ENCODE measurements at regions not wholly inside any gene's neighbourhood (a gene's known extent, or its start where the extent isn't known, plus 50 kb on each side); places are given as distances from the start of the nearest gene placed in this dataset.
A peak's percentile ranks its signal among the peaks of the same experiment; 100 is the strongest.

DNA sequence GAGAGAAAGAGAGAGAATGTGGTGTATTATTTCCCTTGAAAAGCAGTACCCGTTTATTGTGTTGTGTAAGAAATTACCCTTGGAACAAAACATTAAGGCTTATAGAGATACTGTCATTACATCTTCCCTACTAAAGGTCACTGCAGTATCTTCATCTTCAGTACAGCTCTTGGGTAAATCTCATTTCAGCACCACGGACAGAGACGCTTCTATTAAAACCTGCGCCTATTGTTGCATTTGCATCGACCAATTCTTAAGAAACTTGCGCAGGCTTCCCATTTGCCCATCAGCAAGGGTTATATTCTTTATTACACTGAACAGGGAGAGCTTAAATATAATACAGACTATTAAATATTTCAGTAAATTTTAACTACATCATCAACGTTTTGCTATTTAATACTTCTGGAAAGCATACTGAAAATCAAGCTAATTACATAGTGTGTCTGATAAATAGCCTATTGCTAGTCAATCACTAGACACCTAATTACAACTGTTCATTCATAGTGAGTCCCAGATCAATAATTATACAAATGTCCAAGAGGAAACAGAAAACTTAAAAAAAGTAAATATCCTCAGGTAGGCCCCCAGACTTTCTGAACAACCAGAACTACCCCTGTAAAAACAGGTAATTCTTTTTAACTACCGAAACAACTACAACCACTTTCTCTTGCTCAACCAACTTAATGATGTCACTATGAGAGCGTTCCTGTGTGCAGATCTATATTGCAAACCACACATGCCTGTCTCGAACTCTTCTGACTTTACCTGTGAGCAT, 350.6 kb downstream of the LIG4 start:
- DNase-seq (ENCODE audit: low spot score), result peak; percentile 45

DNA sequence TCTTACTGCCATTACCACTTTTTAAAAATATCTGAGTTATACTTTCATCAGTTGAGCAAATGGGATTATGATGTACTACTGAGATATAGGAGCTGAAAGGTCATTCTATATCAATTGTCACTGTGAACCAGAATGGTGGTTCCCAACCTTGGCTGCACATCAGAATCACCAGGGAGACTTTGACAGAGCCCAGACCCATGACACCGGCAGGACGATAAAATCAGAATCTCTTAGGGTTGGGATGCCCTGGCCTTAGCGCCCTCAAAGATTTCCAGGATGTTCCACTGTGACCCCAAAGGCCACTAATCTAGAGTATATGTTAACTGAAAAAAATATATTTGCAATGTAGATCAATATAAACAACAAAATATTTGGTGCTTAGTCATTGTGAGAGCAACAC, 355.1 kb downstream of the LIG4 start:
- no peak for DNase-seq (ENCODE audit: low spot score)

DNA sequence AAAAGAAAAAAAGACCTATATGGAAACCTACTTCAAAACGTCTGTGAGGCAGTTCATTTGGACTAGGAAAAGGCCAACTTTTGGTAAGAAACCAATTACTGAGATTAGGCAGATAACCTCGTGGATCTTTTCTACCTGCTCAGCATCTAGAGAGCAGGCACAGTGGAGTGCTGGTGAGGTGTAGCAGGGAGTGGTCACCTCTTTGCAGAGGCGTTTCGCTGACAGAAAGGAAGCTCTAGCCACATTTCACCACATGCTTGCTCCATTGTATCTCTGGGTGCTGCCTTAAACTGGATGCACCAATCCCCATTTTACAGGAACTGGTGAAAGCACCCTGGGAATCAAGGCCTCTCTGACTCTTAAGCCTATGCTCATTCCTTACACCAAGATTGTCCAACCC, 360.5 kb downstream of the LIG4 start:
- DNase-seq (ENCODE audit: low spot score), result no peak

- DNase-seq (ENCODE audit: low spot score), result no peak
These were observed 363.3 kb downstream of the LIG4 start for GRCh38 chr13:107852072-107852471.

- no peak for DNase-seq (ENCODE audit: low spot score)
These were observed 363.7 kb downstream of the LIG4 start for GRCh38 chr13:107851670-107852069.

GRCh38 chr13:107847406-107847805, 367.9 kb downstream of the LIG4 start:
- DNase-seq (ENCODE audit: low spot score), result no peak

DNA sequence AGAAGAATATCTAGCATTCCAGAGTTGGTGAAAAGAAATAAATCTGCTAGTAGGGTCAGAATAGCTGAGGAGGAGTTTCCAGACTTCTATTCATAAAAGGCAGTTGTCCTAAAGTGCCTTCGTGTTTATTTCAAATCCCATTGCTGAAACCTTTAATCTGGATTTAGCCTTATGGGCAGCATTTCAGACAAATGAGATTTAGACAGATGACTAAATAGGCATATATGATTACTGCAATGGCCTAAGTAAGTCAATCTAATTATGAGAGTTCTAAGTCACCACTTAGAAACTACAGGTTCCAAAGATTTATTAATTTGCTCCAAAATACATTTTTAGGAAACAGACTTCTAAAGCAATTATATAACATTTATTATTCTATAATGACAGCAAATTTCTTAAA, 368.7 kb downstream of the LIG4 start:
- DNase-seq (ENCODE audit: low spot score), result no peak

DNA sequence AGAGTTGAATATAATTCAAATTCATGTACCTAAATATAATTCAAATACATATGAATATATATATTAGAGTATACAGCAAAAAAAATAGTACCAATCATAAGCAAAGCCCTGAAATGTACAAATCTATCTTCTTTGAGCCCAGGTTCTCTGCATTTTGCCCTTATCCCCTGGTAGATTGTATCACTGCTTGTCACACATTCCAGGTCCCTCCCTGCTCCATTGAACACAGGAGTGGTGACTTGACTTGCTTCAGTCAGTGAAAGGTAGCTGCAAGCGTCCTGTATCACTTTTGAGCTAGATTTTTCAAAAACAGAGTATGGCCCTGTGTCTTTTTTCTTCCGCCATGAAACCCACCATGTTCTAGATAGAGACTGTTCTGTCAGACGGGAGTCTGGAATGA, 369.4 kb downstream of the LIG4 start:
- DNase-seq (ENCODE audit: low spot score), result no peak

- no peak for DNase-seq (ENCODE audit: low spot score)
These were observed 371.7 kb downstream of the LIG4 start for GRCh38 chr13:107843681-107844080.

GRCh38 chr13:107843281-107843680, 372.1 kb downstream of the LIG4 start:
- no peak for DNase-seq (ENCODE audit: low spot score)

DNA sequence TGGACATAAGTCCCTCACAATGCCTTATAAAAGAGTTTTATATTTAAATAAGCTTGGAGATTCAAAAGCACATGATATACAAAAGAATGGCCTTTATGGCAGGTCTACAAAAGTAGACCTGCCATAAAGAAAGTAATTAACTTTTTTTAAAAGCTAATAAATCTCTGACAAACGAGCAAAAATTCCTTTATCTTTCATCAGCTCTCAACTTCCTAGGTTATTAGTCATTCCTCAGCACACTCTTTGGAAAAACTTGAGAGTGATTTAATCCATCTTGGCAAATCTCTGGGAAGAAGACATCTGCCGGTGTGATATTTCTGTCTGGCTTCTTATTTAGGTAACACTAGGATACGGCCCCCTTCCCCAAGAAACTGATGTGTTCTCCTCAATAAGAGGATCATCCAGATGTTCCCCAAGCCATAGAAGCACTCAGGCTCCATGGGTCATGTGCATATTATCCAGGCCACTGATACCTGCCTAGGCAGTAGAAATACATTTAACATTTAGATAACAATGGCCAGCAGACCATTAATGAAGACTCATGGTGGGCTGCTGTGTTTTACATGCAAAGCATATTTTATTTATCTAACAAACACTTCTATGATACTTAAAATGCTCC, 372.7 kb downstream of the LIG4 start:
- no peak for DNase-seq (ENCODE audit: low spot score)

- peak; percentile 7 for DNase-seq (ENCODE audit: low spot score)
These were observed 376.7 kb downstream of the LIG4 start for GRCh38 chr13:107838588-107839161.

- no peak for DNase-seq (ENCODE audit: low spot score)
These were observed 378.7 kb downstream of the LIG4 start for GRCh38 chr13:107836685-107837084.

DNA sequence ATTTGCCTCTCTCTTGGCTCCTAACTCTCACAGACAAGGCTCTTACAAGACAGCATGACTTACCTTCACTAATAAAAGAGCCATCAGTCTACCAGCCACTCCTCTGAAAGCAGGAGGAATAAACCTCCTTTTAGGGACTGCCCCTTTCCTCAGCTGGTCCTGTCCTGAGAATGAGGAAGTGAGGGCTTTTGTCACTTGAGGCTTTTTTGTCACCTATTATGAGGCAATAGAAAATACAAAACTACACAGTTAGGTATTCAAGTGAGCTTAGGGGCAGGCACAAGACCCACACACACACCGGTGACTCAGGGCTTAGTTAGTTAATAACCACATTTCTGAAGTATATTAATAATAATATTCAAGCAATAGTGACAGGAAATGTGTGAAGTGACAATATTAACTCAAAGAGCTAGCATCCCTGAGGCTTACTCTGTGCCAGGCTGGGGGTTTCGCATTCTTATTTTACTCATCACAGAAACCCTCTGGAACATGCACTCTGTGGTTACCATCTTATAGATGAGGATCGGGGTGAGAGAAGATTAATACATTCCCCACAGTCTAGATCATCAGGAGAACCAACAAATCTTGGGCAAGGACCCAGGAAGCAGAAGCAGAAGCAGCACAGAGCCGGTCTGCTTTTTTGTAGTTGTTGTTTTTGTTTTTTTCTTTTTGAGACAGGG, 379.9 kb downstream of the LIG4 start:
- no peak for DNase-seq (ENCODE audit: low spot score)

DNA sequence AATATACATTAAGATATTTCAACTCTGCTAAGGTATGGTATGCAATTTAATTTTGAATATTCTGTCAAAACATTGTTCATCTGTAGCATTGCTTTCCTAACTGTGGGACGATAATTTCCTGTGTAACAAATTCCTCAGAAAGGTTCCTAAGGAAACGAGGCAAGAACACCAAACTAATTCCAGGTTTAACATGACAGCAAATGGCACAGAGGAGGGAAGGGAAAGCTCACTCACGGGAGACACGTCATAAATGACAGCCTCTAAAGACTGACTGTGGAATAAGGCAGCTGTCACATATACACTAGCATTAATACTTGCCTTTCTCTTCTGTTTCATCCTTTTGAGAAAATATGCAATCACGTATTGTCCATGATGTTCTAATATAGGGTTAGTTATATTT, 380.6 kb downstream of the LIG4 start:
- DNase-seq (ENCODE audit: low spot score), result no peak

GRCh38 chr13:107834281-107834680, 381.1 kb downstream of the LIG4 start:
- DNase-seq (ENCODE audit: low spot score), result peak; percentile 9

DNA sequence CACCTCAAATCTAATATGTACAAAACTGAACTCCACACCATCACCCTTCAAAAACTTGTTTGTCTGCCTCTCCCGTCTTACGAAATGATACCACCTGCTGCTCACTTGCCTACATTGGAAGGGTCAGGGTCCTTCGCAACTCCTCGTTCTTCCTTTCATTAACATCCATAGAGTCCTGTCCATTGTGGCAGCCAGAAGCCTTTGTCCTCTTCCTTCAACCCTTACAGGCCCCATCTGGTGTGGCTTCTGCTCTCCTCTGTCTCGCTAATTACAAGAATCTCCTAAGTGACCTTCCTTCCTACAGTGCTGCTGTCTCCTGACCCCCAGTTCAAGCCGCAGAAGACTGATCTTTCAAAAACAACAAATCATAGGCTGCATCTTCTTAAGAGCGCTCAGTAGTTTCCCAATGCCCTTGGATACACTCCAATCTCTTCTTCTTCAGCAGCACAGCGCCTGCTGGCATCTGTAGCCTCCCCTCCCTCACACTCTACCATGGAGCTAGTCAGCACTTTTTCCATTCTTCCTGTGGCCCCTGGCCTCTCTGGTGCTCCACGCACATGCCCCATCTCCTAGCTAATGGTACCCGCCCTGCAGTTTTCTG, 382.7 kb downstream of the LIG4 start:
- no peak for DNase-seq (ENCODE audit: low spot score)

DNA sequence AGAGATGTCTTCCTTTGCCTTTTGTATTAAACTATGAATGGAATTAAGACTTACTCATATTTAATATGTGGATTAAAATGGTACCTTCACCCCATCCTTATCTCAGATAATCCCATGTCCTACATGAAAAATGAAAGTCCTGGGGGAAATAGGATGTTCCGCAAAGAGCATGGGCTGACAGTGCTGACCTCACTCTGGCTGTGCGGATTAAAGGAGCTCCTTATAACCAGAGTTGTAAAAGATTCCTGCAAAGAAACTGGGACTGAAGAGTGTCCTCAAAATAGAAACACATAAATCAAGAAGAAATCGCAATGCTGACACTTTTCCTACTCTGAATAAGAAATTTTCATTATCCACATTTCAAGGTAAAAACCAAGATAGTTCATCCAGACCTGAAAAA, 384.5 kb downstream of the LIG4 start:
- no peak for DNase-seq (ENCODE audit: low spot score)

DNA sequence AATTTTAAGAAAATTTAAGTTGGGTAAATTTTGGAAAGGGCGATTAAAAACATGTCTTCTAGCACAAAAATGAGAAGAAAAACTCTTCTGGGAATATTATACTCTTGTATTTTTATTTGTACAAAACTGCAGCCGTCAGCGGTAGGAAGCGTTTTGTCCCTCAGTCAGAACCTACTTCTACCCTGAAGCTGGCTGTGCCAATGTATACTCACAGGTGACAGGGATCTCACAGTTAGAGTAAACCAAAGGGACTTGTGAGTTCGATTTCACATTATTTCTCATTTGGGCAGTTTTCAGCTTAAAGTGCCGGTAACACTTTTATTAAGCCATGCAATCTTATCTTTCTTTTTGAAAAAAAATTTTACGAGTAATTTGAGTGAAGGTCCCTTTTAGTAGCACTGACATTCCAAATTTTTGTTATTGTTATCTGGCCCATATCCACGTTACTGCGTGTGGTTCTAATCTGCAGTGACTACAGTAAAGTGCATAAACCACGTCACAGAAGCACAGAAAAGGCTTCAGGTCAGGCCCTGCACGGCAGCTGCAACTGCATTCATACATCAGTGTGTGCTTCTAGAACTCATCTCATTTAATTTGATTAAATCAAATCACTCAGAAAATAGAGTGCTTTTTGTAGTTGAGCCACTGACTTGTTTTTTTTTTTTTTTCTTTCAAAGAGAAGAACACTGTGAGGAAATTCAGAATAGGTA, 387.3 kb downstream of the LIG4 start:
- no peak for DNase-seq (ENCODE audit: low spot score)

- DNase-seq (ENCODE audit: low spot score), result no peak
These were observed 390.7 kb downstream of the LIG4 start for GRCh38 chr13:107824635-107825034.

DNA sequence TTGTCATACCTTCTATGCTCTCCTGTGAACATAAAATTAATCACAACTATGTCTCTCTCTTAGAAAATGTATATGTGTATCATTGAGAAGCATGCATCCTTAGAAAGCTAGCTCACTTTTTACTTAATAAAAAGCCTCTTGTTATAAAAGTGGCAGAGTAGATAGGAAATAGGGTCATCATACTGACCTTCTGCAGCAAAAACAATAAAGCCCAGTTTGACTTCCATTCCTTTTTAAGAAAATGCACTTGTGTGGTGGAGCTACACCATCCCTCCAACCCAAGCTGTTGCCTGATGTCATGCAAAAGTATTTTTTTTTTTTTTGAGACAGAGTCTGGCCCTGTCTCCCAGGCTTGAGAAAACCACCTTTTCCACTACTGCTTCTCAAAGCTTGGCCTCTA, 393.3 kb downstream of the LIG4 start:
- no peak for DNase-seq (ENCODE audit: low spot score)

GRCh38 chr13:107821492-107821891, 393.8 kb downstream of the LIG4 start:
- DNase-seq (ENCODE audit: low spot score), result no peak

Data from Ammon's horn (tissue), 1 donor.